Hepatocyte (in vitro differentiated cells): ENCODE measurements at regions not wholly inside any gene's neighbourhood (a gene's known extent, or its start where the extent isn't known, plus 50 kb on each side); places are given as distances from the start of the nearest gene placed in this dataset.

ENCODE experiments used
- EZH2 ChIP-seq: fragments of 200-600 bp; sonication (generic); IDR thresholded peaks from 2 replicates; pipeline ENCODE4 v1.6.1; 2016; ENCODE audit warnings: antibody characterized with exemption, mild to moderate bottlenecking, borderline replicate concordance
- EZH2phosphoT487 ChIP-seq: fragments of 200-600 bp; sonication (generic); IDR thresholded peaks from one replicate; pipeline ENCODE4 v1.6.1; 2018; ENCODE audit warnings: antibody characterized with exemption, mild to moderate bottlenecking, low read depth, moderate library complexity; ENCODE audit not compliant: unreplicated experiment, severe bottlenecking
- TF ChIP-seq, protein P1 (sequence below): fragments of 200-600 bp; sonication (generic); IDR thresholded peaks from 2 replicates; pipeline ENCODE4 v1.5.1; 2016; ENCODE audit warnings: antibody characterized with exemption, mild to moderate bottlenecking; ENCODE audit not compliant: poor library complexity

DNA sequence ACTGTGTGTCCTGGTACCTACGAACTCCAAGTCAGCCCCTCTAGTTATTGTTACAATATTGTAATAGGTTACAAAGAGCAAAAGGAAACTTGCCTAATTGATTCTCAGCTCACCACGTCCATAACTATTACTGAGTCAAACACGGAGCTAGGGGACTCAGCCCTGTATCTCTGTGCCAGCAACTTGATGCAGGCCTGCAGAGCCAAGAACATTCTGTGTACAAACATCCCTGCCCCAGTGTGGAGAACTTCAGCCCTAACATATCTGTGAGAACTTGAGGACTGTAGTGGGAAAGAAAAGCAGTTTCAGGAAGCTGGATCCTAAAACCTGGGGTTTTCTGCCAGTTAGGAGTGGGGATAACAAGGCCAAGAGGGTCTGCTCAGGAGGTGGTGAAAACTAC, 114.9 kb upstream of the PRSS58 start:
- TF ChIP-seq, protein P1, sequence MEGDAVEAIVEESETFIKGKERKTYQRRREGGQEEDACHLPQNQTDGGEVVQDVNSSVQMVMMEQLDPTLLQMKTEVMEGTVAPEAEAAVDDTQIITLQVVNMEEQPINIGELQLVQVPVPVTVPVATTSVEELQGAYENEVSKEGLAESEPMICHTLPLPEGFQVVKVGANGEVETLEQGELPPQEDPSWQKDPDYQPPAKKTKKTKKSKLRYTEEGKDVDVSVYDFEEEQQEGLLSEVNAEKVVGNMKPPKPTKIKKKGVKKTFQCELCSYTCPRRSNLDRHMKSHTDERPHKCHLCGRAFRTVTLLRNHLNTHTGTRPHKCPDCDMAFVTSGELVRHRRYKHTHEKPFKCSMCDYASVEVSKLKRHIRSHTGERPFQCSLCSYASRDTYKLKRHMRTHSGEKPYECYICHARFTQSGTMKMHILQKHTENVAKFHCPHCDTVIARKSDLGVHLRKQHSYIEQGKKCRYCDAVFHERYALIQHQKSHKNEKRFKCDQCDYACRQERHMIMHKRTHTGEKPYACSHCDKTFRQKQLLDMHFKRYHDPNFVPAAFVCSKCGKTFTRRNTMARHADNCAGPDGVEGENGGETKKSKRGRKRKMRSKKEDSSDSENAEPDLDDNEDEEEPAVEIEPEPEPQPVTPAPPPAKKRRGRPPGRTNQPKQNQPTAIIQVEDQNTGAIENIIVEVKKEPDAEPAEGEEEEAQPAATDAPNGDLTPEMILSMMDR: no peak
- no peak for TF ChIP-seq EZH2
- TF ChIP-seq EZH2phosphoT487: no peak
